ENCODE measurements at regions not wholly inside any gene's neighbourhood (a gene's known extent, or its start where the extent isn't known, plus 50 kb on each side); places are given as distances from the start of the nearest gene placed in this dataset.

DNA sequence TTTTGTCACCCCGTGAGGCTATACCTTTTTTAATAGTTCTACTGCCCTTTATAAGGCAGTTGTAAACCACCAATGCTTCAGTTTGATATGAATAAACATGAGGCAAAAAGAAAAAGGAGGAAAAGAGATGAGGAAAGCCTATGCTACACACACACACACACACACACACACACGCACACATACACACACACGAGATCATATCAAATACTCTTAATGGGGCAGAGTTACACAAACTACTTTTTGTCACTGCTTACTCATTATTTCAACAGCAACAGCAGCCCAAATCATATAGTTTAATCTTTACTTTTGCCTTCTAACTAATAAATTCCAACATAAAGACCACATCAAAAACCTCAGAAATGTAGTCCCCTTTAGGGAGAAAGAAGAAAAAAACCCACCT is 116.8 kb upstream of the PAM start:
- TF ChIP-seq, protein P1, sequence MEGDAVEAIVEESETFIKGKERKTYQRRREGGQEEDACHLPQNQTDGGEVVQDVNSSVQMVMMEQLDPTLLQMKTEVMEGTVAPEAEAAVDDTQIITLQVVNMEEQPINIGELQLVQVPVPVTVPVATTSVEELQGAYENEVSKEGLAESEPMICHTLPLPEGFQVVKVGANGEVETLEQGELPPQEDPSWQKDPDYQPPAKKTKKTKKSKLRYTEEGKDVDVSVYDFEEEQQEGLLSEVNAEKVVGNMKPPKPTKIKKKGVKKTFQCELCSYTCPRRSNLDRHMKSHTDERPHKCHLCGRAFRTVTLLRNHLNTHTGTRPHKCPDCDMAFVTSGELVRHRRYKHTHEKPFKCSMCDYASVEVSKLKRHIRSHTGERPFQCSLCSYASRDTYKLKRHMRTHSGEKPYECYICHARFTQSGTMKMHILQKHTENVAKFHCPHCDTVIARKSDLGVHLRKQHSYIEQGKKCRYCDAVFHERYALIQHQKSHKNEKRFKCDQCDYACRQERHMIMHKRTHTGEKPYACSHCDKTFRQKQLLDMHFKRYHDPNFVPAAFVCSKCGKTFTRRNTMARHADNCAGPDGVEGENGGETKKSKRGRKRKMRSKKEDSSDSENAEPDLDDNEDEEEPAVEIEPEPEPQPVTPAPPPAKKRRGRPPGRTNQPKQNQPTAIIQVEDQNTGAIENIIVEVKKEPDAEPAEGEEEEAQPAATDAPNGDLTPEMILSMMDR (conservative IDR thresholded peaks at IDR 0.05; ENCODE audit: low read depth), result no peak
- CTCF ChIA-PET, result no interaction called here
- no peak overlapping the region for H3K27ac ChIP-seq
- POLR2A ChIA-PET (ENCODE audit: low non-redundant PET), result no interaction called here
- no peak for DNase-seq (ENCODE audit: low spot score)

DNA sequence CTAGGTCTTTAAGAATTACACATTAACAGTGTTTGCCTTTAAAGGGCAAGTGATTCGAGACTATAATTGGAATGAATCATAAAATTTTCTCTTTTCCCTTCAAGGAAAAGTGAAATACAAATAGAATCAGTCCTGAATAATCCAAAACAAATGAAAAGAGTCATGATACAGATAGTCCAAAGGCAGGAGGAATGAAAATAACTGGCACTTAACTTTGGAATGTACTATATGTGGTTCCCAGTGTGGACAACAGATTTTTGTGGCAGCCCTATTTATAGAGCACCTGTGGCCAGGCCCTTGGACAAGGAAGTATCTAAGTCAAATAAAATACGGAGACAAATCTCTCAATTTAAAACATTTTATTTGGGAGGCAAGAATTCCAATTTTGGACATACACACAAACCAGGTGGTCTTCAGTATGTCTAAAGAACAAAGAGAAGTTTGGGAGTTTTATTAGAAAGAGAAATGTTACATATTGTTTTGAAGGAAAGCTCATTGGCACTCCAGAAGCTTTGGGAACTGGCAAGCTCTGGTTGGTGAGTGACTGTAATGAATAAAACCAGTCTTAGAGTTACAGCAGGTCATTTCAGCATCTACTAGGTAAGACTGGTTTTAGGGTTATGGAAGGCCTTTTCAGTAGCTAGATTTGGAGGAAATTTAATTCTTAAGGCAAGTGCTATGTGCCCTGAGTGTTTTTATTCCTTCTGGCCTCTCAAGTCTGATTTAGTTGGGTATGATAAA is 116.0 kb upstream of the PAM start:
- ChIA-PET POLR2A (ENCODE audit: low non-redundant PET) (no interaction called here), CTCF (no interaction called here)
- DNase-seq (ENCODE audit: low spot score), result no peak
- TF ChIP-seq, protein P1 (conservative IDR thresholded peaks at IDR 0.05; ENCODE audit: low read depth), result no peak
- H3K27ac ChIP-seq, result no peak overlapping the region

DNA sequence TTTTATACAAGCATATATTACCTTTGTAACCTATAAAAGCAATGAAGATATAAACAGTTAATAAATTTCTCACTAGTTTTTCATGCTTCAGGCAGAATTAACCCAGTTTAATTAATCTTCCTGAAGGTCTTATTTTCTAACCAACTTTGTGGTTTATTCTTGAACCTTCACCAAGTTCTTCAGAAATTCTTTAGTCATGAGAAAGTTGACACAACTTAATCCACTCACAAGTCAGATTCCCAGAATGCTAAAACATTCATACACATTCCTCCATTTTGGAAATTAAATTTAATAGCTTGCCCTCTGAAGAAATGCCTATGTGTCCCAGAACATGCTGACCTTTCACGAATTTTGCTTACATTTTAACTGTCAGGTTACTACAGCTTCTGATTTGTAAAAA is 105.4 kb upstream of the PAM start:
- TF ChIP-seq, protein P1 (conservative IDR thresholded peaks at IDR 0.05; ENCODE audit: low read depth), result no peak
- POLR2A ChIA-PET (ENCODE audit: low non-redundant PET), result no interaction called here
- CTCF ChIA-PET, result no interaction called here
- no peak for DNase-seq (ENCODE audit: low spot score)
- no peak overlapping the region for H3K27ac ChIP-seq

DNA sequence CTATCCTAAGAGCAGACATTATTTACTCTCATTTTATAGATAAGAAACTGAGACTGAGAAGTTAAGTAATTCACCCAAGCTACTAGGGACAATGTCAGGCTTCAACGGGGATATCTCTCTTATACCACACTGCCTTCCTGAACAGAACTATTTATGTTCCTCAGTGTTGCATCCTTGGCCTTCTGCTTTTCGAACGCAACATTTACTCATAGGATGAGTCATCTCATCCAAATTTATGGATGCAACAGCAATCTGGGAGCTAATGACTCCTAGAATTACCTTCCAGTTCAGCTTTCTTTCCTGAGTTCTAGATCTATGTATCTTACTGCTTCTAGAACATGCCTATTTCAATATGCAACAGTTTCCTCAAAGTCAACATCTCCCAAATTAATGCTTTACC is 103.6 kb upstream of the PAM start:
- H3K27ac ChIP-seq, result no peak overlapping the region
- ChIA-PET POLR2A (ENCODE audit: low non-redundant PET) (no interaction called here), CTCF (interaction anchor here (0.6 kb wide), 1 partner anchor 245 kb away, joined by 4 read pairs; no protein-coding TSS in a partner anchor)
- TF ChIP-seq, protein P1 (conservative IDR thresholded peaks at IDR 0.05; ENCODE audit: low read depth), result no peak
- peak; percentile 29 for DNase-seq (ENCODE audit: low spot score)

DNA sequence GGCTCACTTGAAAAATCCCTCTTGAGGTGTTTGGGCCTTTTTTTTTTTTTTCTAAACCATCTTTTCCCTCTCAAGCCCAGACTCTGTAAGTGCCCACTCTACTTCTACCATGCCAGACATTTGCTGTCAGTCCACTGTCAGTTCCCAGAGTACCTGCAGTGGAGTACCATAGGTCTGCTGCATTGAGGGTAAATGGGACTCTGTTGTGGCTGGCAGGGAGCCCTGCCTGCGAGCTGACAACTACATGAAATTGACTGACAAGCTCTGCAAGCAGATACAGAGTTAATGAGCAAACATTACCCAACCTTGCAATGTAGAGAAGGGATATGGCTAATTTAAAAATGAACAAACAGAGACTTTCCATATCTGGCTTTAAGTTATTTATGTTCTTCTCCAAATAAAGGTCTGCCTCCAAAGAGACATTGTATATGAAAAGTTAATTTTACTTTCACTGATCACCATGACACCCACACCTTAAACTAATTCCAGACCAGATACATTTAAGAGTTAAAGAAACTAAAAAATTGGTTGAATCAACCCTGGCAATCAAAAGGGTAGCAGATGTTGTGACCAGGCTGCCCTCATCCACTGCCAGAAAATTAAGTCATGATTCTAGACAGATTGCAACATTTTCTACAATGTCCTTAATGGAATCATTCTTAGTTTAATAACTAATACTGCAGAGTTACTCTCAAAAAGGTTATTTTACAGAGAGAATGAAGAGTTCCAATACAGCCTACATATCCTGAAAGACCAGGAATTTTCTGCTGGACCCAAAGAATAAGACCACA is 100.4 kb upstream of the PAM start:
- ChIA-PET POLR2A (ENCODE audit: low non-redundant PET) (no interaction called here), CTCF (no interaction called here)
- TF ChIP-seq, protein P1 (conservative IDR thresholded peaks at IDR 0.05; ENCODE audit: low read depth), result no peak
- DNase-seq (ENCODE audit: low spot score), result no peak
- H3K27ac ChIP-seq, result no peak overlapping the region

DNA sequence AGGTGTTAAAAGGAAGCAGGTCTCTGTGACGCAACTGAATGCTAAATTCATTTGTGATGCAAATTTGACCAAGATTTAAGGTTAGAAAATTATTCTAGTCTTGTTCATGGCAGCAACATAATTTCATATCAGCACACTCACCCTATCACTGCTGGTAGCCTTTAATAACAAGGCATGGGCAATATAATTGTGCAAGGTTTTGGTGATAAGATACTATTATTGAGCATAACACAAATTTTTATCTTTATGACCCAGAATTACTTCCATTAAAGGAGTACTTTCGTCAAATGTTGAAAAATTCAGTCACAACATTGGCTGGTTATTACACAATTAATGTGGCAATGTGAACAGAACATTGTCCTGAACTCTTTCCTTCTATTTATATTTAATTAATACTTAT is 96.0 kb upstream of the PAM start:
- TF ChIP-seq, protein P1 (conservative IDR thresholded peaks at IDR 0.05; ENCODE audit: low read depth), result no peak
- no peak overlapping the region for H3K27ac ChIP-seq
- DNase-seq (ENCODE audit: low spot score), result no peak
- POLR2A ChIA-PET (ENCODE audit: low non-redundant PET), result no interaction called here
- CTCF ChIA-PET, result no interaction called here

Data from RWPE1 (cell line).